Tibial nerve (tissue), 4 donors: ENCODE measurements at regions not wholly inside any gene's neighbourhood (a gene's known extent, or its start where the extent isn't known, plus 50 kb on each side); places are given as distances from the start of the nearest gene placed in this dataset.
A peak's percentile ranks its signal among the peaks of the same experiment; 100 is the strongest.

Experiments
- DNase-seq, 2 donors: peaks; one replicate each; pipeline ENCODE4 v3.0.0-alpha.2; 2019; ENCODE audit warnings: low spot score in 2 of 2
- H3K27ac ChIP-seq, 4 donors: fragments of 200-600 bp; sonication (generic) in 3 of 4; one replicate each; pipeline ENCODE4 v1.5.1; 2017 to 2019; ENCODE audit warnings: mild to moderate bottlenecking in 1 of 4
- H3K27me3 ChIP-seq, 2 donors: fragments of 200-600 bp; sonication (generic) in 1 of 2; one replicate each; pipeline versions ENCODE4 v1.5.1 to v1.6.0; 2017 to 2019
- H3K36me3 ChIP-seq, 3 donors: fragments of 200-600 bp; sonication (generic); one replicate each; pipeline ENCODE4 v1.5.1; 2018 to 2019
- H3K4me1 ChIP-seq, 4 donors: fragments of 200-600 bp; sonication (generic) in 3 of 4; one replicate each; pipeline ENCODE4 v1.5.1; 2017 to 2019
- H3K4me3 ChIP-seq, 4 donors: fragments of 200-600 bp; sonication (generic) in 3 of 4; one replicate each; pipeline ENCODE4 v1.5.1; 2017 to 2019; ENCODE audit warnings: mild to moderate bottlenecking in 1 of 4, moderate library complexity in 1 of 4
- H3K9me3 ChIP-seq, 4 donors: fragments of 200-600 bp; sonication (generic) in 3 of 4; one replicate each; pipeline ENCODE4 v1.5.1; 2017 to 2019
- EP300 ChIP-seq, 2 donors: sonication (generic); formaldehyde crosslinking; IDR thresholded peaks; one replicate each; pipeline ENCODE4 v1.6.1; 2017; ENCODE audit warnings: antibody characterized with exemption in 2 of 2, mild to moderate bottlenecking in 1 of 2
- POLR2A ChIP-seq, 2 donors: fragments of 450-650 bp; IDR thresholded peaks; one replicate each; pipeline ENCODE4 v1.6.1; 2017; ENCODE audit warnings: antibody characterized with exemption in 2 of 2, mild to moderate bottlenecking in 2 of 2, moderate library complexity in 2 of 2
- WGBS, 2 donors: methylation state at CpG; one replicate each; pipeline ENCODE4 v1.1.5; 2018; 5-methylcytosine and 5-hydroxymethylcytosine counted together
- TF ChIP-seq, protein P1 (sequence below), 5 experiments: fragments of 200-600 bp in 3 of 5; fragments of 450-650 bp in 2 of 5; sonication (generic) in 3 of 5; IDR thresholded peaks; one replicate each; pipeline ENCODE4 v1.5.1; 2016 to 2019; ENCODE audit warnings: antibody characterized with exemption in 5 of 5, mild to moderate bottlenecking in 3 of 5, moderate library complexity in 2 of 5

DNA sequence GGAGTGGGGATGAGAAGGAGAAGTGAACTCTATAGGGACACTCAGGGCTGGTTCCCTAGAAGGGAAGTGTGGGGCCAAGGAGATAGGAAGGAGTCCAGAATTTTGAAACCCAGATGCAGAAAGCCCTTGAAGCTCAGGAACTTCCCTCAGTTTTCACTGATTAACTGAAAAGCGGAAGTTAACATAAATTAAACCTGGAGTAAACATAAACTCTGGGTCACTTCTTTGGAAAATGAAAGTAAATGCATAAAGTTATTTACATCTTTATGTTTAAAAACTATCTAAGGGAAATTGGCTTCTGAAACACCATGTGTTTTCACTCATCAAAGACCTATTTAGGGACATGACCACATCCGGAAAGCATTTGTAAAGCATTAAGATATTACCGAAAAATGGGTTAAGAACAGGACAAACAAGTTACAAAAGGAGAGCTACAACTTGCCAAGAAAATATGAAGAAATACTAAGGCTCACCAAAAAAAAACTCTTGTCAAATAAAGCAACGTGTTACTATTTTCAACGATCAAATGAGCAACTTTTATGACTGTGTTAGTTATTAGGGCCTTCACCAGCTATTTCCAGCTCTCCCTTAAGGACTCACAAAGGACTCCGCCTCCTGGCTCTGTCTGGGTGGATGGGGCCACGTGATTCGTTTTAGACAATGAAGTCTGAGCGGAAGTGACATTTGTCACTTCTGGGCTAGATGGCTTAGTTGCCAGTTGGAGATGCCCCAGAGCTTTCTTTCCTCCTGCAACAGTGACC is 439.1 kb upstream of the ZNF507 start:
- Histone ChIP-seq H3K36me3 (no peaks in the 10 kb centered on the region), H3K27me3 (no peaks in the 10 kb centered on the region), H3K27ac (peak overlapping the region; percentile 41 to 89 (median 68)), H3K4me1 (peaks cover 0 to 29% (median 0%) of the 10 kb centered on the region in 4 donors), H3K9me3 (no peaks in the 10 kb centered on the region), H3K4me3 (no peak overlapping the region)
- peak; percentile 32 to 52 for DNase-seq
- 40 to 46% methylated on average over 9 of the region's 9 CpGs for WGBS, 2 donors
- peak; percentile 39 to 61 for TF ChIP-seq EP300 (IDR thresholded peaks at IDR 0.05)
- TF ChIP-seq, protein P1, sequence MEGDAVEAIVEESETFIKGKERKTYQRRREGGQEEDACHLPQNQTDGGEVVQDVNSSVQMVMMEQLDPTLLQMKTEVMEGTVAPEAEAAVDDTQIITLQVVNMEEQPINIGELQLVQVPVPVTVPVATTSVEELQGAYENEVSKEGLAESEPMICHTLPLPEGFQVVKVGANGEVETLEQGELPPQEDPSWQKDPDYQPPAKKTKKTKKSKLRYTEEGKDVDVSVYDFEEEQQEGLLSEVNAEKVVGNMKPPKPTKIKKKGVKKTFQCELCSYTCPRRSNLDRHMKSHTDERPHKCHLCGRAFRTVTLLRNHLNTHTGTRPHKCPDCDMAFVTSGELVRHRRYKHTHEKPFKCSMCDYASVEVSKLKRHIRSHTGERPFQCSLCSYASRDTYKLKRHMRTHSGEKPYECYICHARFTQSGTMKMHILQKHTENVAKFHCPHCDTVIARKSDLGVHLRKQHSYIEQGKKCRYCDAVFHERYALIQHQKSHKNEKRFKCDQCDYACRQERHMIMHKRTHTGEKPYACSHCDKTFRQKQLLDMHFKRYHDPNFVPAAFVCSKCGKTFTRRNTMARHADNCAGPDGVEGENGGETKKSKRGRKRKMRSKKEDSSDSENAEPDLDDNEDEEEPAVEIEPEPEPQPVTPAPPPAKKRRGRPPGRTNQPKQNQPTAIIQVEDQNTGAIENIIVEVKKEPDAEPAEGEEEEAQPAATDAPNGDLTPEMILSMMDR (IDR thresholded peaks at IDR 0.05): no peak

DNA sequence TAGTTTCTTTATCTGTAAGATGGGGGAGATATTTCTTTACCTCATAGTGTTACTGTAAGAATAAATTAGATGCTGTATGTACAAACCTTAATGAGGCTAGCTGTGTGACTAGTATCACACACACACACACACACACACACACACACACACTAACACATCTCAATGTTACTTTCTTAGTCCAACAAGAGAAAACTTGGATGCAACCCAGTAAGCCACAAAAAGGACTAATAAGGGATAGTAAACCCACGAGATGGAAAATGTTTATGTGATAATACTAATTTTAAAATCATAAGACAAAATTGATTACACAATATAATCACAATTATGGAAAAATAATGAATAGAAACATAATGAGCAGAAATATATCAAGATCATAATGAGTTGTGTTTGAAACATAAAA is 437.7 kb upstream of the ZNF507 start:
- no peaks in the 10 kb centered on the region for H3K36me3 ChIP-seq
- TF ChIP-seq, protein P1 (IDR thresholded peaks at IDR 0.05): no peak
- TF ChIP-seq POLR2A (IDR thresholded peaks at IDR 0.05): no peak
- H3K27ac ChIP-seq: no peak overlapping the region
- no peak for DNase-seq
- H3K27me3 ChIP-seq: no peaks in the 10 kb centered on the region
- H3K4me1 ChIP-seq: peaks cover 0 to 29% (median 0%) of the 10 kb centered on the region in 4 donors
- H3K4me3 ChIP-seq: no peak overlapping the region
- no peaks in the 10 kb centered on the region for H3K9me3 ChIP-seq
- WGBS, 2 donors: 46 to 47% methylated on average over 1 of the region's 1 CpG

DNA sequence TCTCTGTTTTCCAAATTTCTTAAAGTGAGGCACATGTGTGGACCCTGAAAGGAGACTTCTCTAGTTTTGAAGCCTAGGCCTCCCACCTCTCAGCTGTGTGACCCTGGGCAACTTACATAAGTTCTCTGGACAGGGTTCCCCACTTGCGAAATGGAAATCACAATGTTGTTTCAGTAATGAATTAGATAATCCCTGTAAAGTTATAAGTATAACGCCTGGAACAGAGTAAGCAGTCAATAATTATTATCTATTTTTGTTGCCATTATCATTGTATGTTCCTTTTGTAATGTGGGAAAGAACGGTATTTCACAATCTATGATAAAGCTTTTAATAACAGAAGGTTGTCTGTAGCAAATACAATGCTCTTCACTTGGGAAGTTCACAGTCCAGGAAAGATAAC is 437.3 kb upstream of the ZNF507 start:
- Histone ChIP-seq H3K4me1 (peaks cover 0 to 27% (median 0%) of the 10 kb centered on the region in 4 donors), H3K27me3 (no peaks in the 10 kb centered on the region), H3K36me3 (no peaks in the 10 kb centered on the region), H3K27ac (no peak overlapping the region), H3K9me3 (no peaks in the 10 kb centered on the region), H3K4me3 (no peak overlapping the region)
- 85% methylated on average over 3 of the region's 3 CpGs for WGBS, 2 donors
- no peak for DNase-seq
- no peak for TF ChIP-seq POLR2A (IDR thresholded peaks at IDR 0.05)
- TF ChIP-seq, protein P1 (IDR thresholded peaks at IDR 0.05): no peak
- TF ChIP-seq EP300 (IDR thresholded peaks at IDR 0.05): no peak

DNA sequence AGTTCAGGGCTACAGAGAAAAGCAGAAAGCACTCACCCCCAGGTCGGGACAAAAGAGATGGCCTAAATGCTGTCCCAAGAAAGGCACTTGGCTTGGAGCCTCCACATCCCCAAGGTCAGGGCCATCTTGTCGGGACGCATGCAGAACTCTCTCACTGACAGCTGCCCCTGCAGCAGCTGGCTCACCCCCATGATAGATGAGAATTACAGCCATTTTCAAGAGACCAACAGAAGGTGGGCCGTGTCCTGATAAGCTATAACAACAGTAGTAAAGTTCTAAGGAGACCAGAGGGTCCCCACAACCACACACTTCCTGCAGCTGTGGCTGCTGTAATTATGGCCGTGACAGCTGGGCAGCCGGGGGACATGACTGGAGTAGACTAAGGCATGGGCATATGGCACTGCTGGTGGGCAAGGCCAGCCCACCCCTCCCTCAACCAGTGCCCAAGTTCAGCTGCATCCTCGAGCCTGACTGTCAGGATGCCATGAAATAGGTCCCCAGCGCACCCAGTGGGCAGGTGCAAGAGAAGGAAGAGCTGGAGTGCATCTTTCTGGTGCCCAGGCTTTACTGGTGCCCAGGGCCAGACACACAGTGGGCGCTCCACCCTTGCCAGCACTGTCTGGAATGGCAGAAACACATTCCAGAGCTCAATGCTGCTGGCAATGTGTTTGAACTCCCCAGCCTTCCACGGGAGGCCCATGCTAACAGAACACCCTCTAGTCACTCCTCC is 436.7 kb upstream of the ZNF507 start:
- Histone ChIP-seq H3K9me3 (no peaks in the 10 kb centered on the region), H3K4me1 (peaks cover 0 to 21% (median 0%) of the 10 kb centered on the region in 4 donors), H3K27me3 (no peaks in the 10 kb centered on the region), H3K27ac (no peak overlapping the region), H3K4me3 (no peak overlapping the region), H3K36me3 (no peaks in the 10 kb centered on the region)
- DNase-seq: no peak
- no peak for TF ChIP-seq POLR2A (IDR thresholded peaks at IDR 0.05)
- TF ChIP-seq, protein P1 (IDR thresholded peaks at IDR 0.05): no peak
- WGBS, 2 donors: 64 to 77% methylated on average over 9 to 10 of the region's 10 CpGs

DNA sequence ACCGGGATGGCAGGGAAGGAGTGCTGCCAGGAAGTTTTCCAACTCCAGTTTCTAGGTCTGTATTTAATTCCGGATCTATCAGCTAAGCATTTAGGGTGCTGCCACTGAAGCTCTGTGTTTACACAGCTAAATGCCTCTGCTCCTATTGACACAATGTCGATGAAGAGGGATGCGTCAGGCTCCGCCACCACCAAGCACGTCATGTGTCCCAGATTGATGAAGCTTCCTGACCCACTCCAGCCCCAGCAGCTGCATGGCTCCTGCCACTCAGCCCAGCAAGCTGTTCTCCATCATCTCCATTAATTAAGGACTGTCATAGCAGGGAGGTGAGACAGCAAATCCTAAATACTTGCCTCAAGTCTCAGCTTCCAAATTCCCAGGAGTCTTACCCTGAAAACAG is 435.2 kb upstream of the ZNF507 start:
- no peaks in the 10 kb centered on the region for H3K36me3 ChIP-seq
- no peaks in the 10 kb centered on the region for H3K9me3 ChIP-seq
- WGBS, 2 donors: 71 to 77% methylated on average over 6 of the region's 6 CpGs
- peaks cover 0 to 16% (median 0%) of the 10 kb centered on the region in 4 donors for H3K4me1 ChIP-seq
- H3K4me3 ChIP-seq: no peak overlapping the region
- no peak overlapping the region for H3K27ac ChIP-seq
- H3K27me3 ChIP-seq: no peaks in the 10 kb centered on the region
- TF ChIP-seq EP300 (IDR thresholded peaks at IDR 0.05): no peak
- TF ChIP-seq POLR2A (IDR thresholded peaks at IDR 0.05): no peak
- no peak for DNase-seq
